ENCODE measurements at regions not wholly inside any gene's neighbourhood (a gene's known extent, or its start where the extent isn't known, plus 50 kb on each side); places are given as distances from the start of the nearest gene placed in this dataset.

- no peak for DNase-seq (ENCODE audit: low spot score in 2 of 2)
- Histone ChIP-seq H3K27ac (no peak overlapping the region), H3K36me3 (no peaks in the 10 kb centered on the region), H3K4me3 (no peak overlapping the region), H3K27me3 (no peaks in the 10 kb centered on the region), H3K9me3 (peaks cover 0 to 3% (median 0%) of the 10 kb centered on the region in 4 donors), H3K4me1 (no peaks in the 10 kb centered on the region)
- TF ChIP-seq CTCF (IDR thresholded peaks at IDR 0.05) (no peak), EP300 (IDR thresholded peaks at IDR 0.05) (no peak), POLR2A (IDR thresholded peaks at IDR 0.05) (no peak)
- WGBS, 2 donors, result 55 to 68% methylated on average over 6 of the region's 6 CpGs
These were observed 135.6 kb upstream of the IRX4 start for GRCh38 chr5:2018390-2018724.

- H3K27ac ChIP-seq, result no peak overlapping the region
- TF ChIP-seq EP300 (IDR thresholded peaks at IDR 0.05) (no peak), CTCF (IDR thresholded peaks at IDR 0.05) (no peak), POLR2A (IDR thresholded peaks at IDR 0.05) (no peak)
- H3K36me3 ChIP-seq, result no peaks in the 10 kb centered on the region
- WGBS, 2 donors, result 81 to 82% methylated on average over 20 of the region's 20 CpGs
- no peaks in the 10 kb centered on the region for H3K9me3 ChIP-seq
- no peaks in the 10 kb centered on the region for H3K4me1 ChIP-seq
- no peak for DNase-seq (ENCODE audit: low spot score in 2 of 2)
- H3K27me3 ChIP-seq, result no peaks in the 10 kb centered on the region
- no peak overlapping the region for H3K4me3 ChIP-seq
These were observed 135.0 kb upstream of the IRX4 start for GRCh38 chr5:2017540-2018389.

GRCh38 chr5:2015961-2016360 lies 133.2 kb upstream of the IRX4 start:
- WGBS, 2 donors, result 64 to 68% methylated on average over 8 of the region's 8 CpGs
- no peak for DNase-seq (ENCODE audit: low spot score in 2 of 2)
- no peaks in the 10 kb centered on the region for H3K27me3 ChIP-seq

GRCh38 chr5:2015124-2015848 lies 132.6 kb upstream of the IRX4 start:
- Histone ChIP-seq H3K4me1 (no peaks in the 10 kb centered on the region), H3K9me3 (no peaks in the 10 kb centered on the region), H3K27ac (no peak overlapping the region), H3K27me3 (no peaks in the 10 kb centered on the region), H3K4me3 (no peak overlapping the region), H3K36me3 (no peaks in the 10 kb centered on the region)
- TF ChIP-seq POLR2A (IDR thresholded peaks at IDR 0.05), result no peak
- TF ChIP-seq EP300 (IDR thresholded peaks at IDR 0.05), result no peak
- no peak for TF ChIP-seq CTCF (IDR thresholded peaks at IDR 0.05)
- 73 to 79% methylated on average over 13 of the region's 13 CpGs for WGBS, 2 donors
- DNase-seq (ENCODE audit: low spot score in 2 of 2), result no peak

More at GRCh38 chr5:2015961-2016360, 133.2 kb upstream of the IRX4 start:
- Histone ChIP-seq H3K4me1 (no peaks in the 10 kb centered on the region), H3K4me3 (no peak overlapping the region), H3K27ac (no peak overlapping the region), H3K9me3 (no peaks in the 10 kb centered on the region), H3K36me3 (no peaks in the 10 kb centered on the region)
- TF ChIP-seq CTCF (IDR thresholded peaks at IDR 0.05) (no peak), POLR2A (IDR thresholded peaks at IDR 0.05) (no peak)

GRCh38 chr5:2014058-2014610 lies 131.4 kb upstream of the IRX4 start:
- H3K9me3 ChIP-seq, result no peaks in the 10 kb centered on the region
- DNase-seq (ENCODE audit: low spot score in 2 of 2), result no peak
- H3K4me1 ChIP-seq, result no peaks in the 10 kb centered on the region
- H3K27me3 ChIP-seq, result no peaks in the 10 kb centered on the region
- no peak overlapping the region for H3K4me3 ChIP-seq
- H3K27ac ChIP-seq, result no peak overlapping the region
- WGBS, 2 donors, result 68 to 71% methylated on average over 12 of the region's 12 CpGs
- H3K36me3 ChIP-seq, result no peaks in the 10 kb centered on the region
- TF ChIP-seq POLR2A (IDR thresholded peaks at IDR 0.05) (no peak), CTCF (IDR thresholded peaks at IDR 0.05) (no peak), EP300 (IDR thresholded peaks at IDR 0.05) (no peak)
